Lung (tissue), 11 donors: ENCODE measurements at regions not wholly inside any gene's neighbourhood (a gene's known extent, or its start where the extent isn't known, plus 50 kb on each side); places are given as distances from the start of the nearest gene placed in this dataset.

Source experiments
- ATAC-seq: fragments of 200-7000 bp; cut with Tn5 transposase; one replicate; pipeline ENCODE4 v1.9.1; 2020; ENCODE audit warnings: moderate number of reproducible peaks; ENCODE audit not compliant: insufficient read depth, low FRiP score
- DNase-seq, 3 donors: peaks; one replicate each; pipeline ENCODE4 v3.0.0-alpha.2; 2013 to 2017
- H3K27ac ChIP-seq, 2 donors: one replicate each; pipeline ENCODE4 v1.5.1; 2013; ENCODE audit warnings: mild to moderate bottlenecking in 2 of 2, moderate library complexity in 2 of 2, control low read depth in 1 of 2, inconsistent platforms in 1 of 2, low read depth in 1 of 2, low read length in 1 of 2
- H3K27me3 ChIP-seq, 3 donors: one replicate each; pipeline ENCODE4 v1.5.1; 2013; ENCODE audit warnings: low read length in 2 of 3; ENCODE audit not compliant: control insufficient read depth in 3 of 3, insufficient read depth in 3 of 3
- H3K36me3 ChIP-seq, 4 donors: one replicate each; pipeline ENCODE4 v1.5.1; 2013; ENCODE audit warnings: low read length in 4 of 4, mild to moderate bottlenecking in 1 of 4, moderate library complexity in 1 of 4; ENCODE audit not compliant: control insufficient read depth in 4 of 4, insufficient read depth in 4 of 4
- H3K4me1 ChIP-seq, 5 donors: one replicate each; pipeline ENCODE4 v1.5.1; 2013; ENCODE audit warnings: low read length in 5 of 5, mild to moderate bottlenecking in 2 of 5, moderate library complexity in 1 of 5; ENCODE audit not compliant: control insufficient read depth in 5 of 5, insufficient read depth in 5 of 5
- H3K4me3 ChIP-seq: one replicate; pipeline ENCODE4 v1.5.1; 2013; ENCODE audit warnings: mild to moderate bottlenecking, control low read depth, moderate library complexity
- H3K9ac ChIP-seq, 2 donors: one replicate each; pipeline ENCODE4 v1.5.1; 2013; ENCODE audit warnings: low read length in 2 of 2, control low read depth in 1 of 2; ENCODE audit not compliant: insufficient read depth in 1 of 2
- H3K9me3 ChIP-seq, 4 donors: one replicate each; pipeline ENCODE4 v1.5.1; 2013; ENCODE audit warnings: low read length in 3 of 4, mild to moderate bottlenecking in 1 of 4, moderate library complexity in 1 of 4; ENCODE audit not compliant: control insufficient read depth in 4 of 4, insufficient read depth in 3 of 4
- WGBS, 2 donors: extraction: QIAGEN DNeasy Blood & Tissue Kit; methylation state at CpG; one replicate each; pipeline ENCODE4 v1.1.7; 2013; 5-methylcytosine and 5-hydroxymethylcytosine counted together
- TF ChIP-seq, protein P1 (sequence below): IDR thresholded peaks from 2 replicates; pipeline ENCODE4 v1.5.1; 2012; ENCODE audit warnings: mild to moderate bottlenecking; ENCODE audit errors: control extremely low read depth, extremely low read depth
- donor health status: control.
- donor health status: control.
- donor health status: Bipolar disorder and iron deficiency.
- donor health status: healthy.
- donor health status: DM: yes; HTN: yes; CAD: no.

DNA sequence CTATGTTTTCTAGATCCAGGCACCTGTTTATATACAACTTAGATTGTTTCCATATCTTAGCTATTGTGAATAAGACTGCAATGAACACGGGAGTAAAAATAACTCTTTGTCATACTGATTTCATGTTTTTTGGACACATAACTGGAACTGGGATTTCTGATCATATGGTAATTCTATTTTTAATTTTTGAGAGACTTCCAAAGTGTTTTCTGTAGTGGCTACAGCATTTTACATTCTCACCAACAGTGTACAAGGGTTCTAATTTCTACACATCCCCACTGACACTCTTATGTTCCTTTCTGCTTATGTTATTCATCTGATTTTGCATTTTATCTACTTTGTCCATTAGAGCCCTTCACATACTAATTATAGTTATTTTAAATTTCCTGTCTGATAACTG is 1152.9 kb downstream of the SLITRK1 start:
- DNase-seq = no peak
- no peak overlapping the region for H3K4me3 ChIP-seq
- no peaks in the 10 kb centered on the region for H3K36me3 ChIP-seq
- no peak for ATAC-seq
- no peak overlapping the region for H3K9ac ChIP-seq
- 76 to 78% methylated on average over 1 of the region's 1 CpG for WGBS, 2 donors
- no peak overlapping the region for H3K27ac ChIP-seq
- no peaks in the 10 kb centered on the region for H3K27me3 ChIP-seq
- no peaks in the 10 kb centered on the region for H3K4me1 ChIP-seq
- H3K9me3 ChIP-seq = peaks cover 0 to under 1% (median 0%) of the 10 kb centered on the region in 4 donors
- TF ChIP-seq, protein P1, sequence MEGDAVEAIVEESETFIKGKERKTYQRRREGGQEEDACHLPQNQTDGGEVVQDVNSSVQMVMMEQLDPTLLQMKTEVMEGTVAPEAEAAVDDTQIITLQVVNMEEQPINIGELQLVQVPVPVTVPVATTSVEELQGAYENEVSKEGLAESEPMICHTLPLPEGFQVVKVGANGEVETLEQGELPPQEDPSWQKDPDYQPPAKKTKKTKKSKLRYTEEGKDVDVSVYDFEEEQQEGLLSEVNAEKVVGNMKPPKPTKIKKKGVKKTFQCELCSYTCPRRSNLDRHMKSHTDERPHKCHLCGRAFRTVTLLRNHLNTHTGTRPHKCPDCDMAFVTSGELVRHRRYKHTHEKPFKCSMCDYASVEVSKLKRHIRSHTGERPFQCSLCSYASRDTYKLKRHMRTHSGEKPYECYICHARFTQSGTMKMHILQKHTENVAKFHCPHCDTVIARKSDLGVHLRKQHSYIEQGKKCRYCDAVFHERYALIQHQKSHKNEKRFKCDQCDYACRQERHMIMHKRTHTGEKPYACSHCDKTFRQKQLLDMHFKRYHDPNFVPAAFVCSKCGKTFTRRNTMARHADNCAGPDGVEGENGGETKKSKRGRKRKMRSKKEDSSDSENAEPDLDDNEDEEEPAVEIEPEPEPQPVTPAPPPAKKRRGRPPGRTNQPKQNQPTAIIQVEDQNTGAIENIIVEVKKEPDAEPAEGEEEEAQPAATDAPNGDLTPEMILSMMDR = no peak

DNA sequence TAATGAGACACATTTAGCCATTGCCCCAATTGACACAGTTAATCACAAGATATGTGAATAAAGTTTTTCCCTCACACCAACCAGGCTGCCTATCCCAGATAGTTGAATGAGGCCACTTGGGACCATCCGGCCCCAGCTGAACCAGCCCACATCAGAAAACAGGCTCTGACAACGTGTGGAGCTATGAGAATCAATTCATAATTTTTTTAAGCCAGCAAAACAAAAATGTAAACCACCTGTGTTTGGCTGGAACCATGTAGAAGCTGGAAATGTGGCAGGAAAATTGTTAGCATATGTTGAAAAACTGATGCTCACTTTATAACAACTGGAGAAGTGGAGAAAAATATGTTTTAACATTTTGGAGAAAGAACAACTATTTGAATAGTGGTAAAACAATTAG is 1161.3 kb downstream of the SLITRK1 start:
- H3K27me3 ChIP-seq = no peaks in the 10 kb centered on the region
- ATAC-seq (no peak), DNase-seq (no peak)
- no peak overlapping the region for H3K27ac ChIP-seq
- no peaks in the 10 kb centered on the region for H3K9me3 ChIP-seq
- H3K9ac ChIP-seq = no peak overlapping the region
- no peaks in the 10 kb centered on the region for H3K36me3 ChIP-seq
- TF ChIP-seq, protein P1 = no peak
- WGBS, 2 donors = 63 to 83% methylated on average over 2 of the region's 2 CpGs
- no peak overlapping the region for H3K4me3 ChIP-seq
- no peaks in the 10 kb centered on the region for H3K4me1 ChIP-seq

DNA sequence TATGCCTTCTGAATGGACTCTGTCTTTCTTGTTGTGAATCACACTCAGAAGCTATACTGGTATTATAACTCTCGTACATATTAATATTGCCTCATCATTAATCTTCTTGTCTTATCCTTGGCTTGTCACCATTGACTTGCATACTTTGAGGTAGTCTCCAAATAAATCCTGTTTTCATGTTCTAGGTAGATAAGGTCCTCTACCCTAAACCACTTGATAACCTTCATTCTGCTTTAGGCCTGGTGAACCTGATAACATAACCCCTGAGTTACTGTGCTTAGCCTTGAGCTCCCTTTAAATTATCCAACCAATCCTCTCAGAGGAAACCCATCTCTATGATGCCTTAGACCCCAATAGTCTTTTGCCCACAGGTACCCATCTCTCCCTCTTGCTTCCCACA is 1162.3 kb downstream of the SLITRK1 start:
- TF ChIP-seq, protein P1 = no peak

DNA sequence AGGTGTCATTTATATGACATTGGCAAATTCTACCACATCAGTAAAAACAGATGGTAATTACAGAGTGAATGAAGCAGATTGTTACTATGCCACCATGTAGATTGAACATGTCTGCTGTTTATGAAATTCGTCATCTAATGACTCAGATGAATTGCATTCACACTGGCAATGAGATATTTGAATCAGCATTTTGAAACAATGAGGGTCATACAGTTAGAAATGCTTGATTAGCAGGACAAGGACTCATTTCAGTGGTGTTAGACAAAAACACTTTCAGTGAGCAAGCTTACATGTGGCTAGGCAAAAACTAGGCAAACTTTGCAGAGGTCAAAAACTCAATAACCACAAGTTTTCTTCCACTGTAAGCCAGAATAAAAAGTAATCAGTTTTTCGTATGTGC is 1165.0 kb downstream of the SLITRK1 start:
- TF ChIP-seq, protein P1 = no peak
- Histone ChIP-seq H3K4me3 (no peak overlapping the region), H3K9ac (no peak overlapping the region), H3K27ac (no peak overlapping the region), H3K27me3 (no peaks in the 10 kb centered on the region), H3K36me3 (no peaks in the 10 kb centered on the region), H3K9me3 (no peaks in the 10 kb centered on the region), H3K4me1 (no peaks in the 10 kb centered on the region)
- no peak for DNase-seq
- 84 to 87% methylated on average over 2 of the region's 2 CpGs for WGBS, 2 donors
- no peak for ATAC-seq

More for the DNA sequence above, 1162.3 kb downstream of the SLITRK1 start:
- no peaks in the 10 kb centered on the region for H3K36me3 ChIP-seq
- no peaks in the 10 kb centered on the region for H3K4me1 ChIP-seq
- no peak overlapping the region for H3K9ac ChIP-seq
- ATAC-seq (no peak), DNase-seq (no peak)
- no peak overlapping the region for H3K4me3 ChIP-seq
- H3K27me3 ChIP-seq = no peaks in the 10 kb centered on the region
- no peaks in the 10 kb centered on the region for H3K9me3 ChIP-seq
- WGBS, 2 donors = 87 to 89% methylated on average over 1 of the region's 1 CpG
- no peak overlapping the region for H3K27ac ChIP-seq
